Mesendoderm (in vitro differentiated cells): ENCODE measurements at regions not wholly inside any gene's neighbourhood (a gene's known extent, or its start where the extent isn't known, plus 50 kb on each side); places are given as distances from the start of the nearest gene placed in this dataset.

ENCODE experiments used
- DNase-seq: peaks from one replicate; pipeline ENCODE4 v3.0.0; 2013
- H2AK5ac ChIP-seq: 2 replicates; pipeline ENCODE4 v1.6.1; 2013; ENCODE audit warnings: low read length, inconsistent platforms
- H2BK120ac ChIP-seq: 2 replicates; pipeline ENCODE4 v1.6.1; 2013; ENCODE audit warnings: low read depth, mild to moderate bottlenecking, low read length, moderate library complexity, mixed read lengths
- H2BK15ac ChIP-seq: replicated peaks from 2 replicates; pipeline ENCODE4 v1.6.1; 2013; ENCODE audit warnings: low read depth, mild to moderate bottlenecking, moderate library complexity
- H2BK5ac ChIP-seq: 2 replicates; pipeline ENCODE4 v1.6.1; 2013; ENCODE audit warnings: low read length, inconsistent platforms
- H3K18ac ChIP-seq: 2 replicates; pipeline ENCODE4 v1.6.1; 2013; ENCODE audit warnings: mild to moderate bottlenecking, low read length, mixed read lengths
- H3K23ac ChIP-seq: one replicate; pipeline ENCODE4 v1.6.1; 2013; ENCODE audit warnings: low read length
- H3K27ac ChIP-seq: 2 replicates; pipeline ENCODE4 v1.5.1; 2013; ENCODE audit warnings: low read depth, mild to moderate bottlenecking, inconsistent platforms, low read length, moderate library complexity
- H3K27me3 ChIP-seq: 2 replicates; pipeline ENCODE4 v1.6.1; 2013; ENCODE audit warnings: low read length, control low read depth, mild to moderate bottlenecking, inconsistent platforms; ENCODE audit not compliant: insufficient read depth, poor library complexity
- H3K36me3 ChIP-seq: 2 replicates; pipeline ENCODE4 v1.6.1; 2013; ENCODE audit warnings: low read length, inconsistent platforms; ENCODE audit not compliant: control insufficient read depth, insufficient read depth
- H3K4ac ChIP-seq: one replicate; pipeline ENCODE4 v1.6.1; 2013; ENCODE audit warnings: low read depth, mild to moderate bottlenecking, low read length, moderate library complexity
- H3K4me1 ChIP-seq: 2 replicates; pipeline ENCODE4 v1.6.1; 2013; ENCODE audit warnings: low read depth, low read length, inconsistent platforms; ENCODE audit not compliant: control insufficient read depth
- H3K4me2 ChIP-seq: 2 replicates; pipeline ENCODE4 v1.6.1; 2013; ENCODE audit warnings: low read length
- H3K4me3 ChIP-seq: 2 replicates; pipeline ENCODE4 v1.5.1; 2013; ENCODE audit warnings: mild to moderate bottlenecking, low read length
- H3K56ac ChIP-seq: one replicate; pipeline ENCODE4 v1.6.1; 2013; ENCODE audit warnings: low read length
- H3K79me1 ChIP-seq: 2 replicates; pipeline ENCODE4 v1.6.1; 2013; ENCODE audit warnings: low read length, inconsistent platforms
- H3K79me2 ChIP-seq: 2 replicates; pipeline ENCODE4 v1.6.1; 2013; ENCODE audit warnings: mild to moderate bottlenecking, low read length; ENCODE audit not compliant: control insufficient read depth, insufficient read depth
- H3K9ac ChIP-seq: 2 replicates; pipeline ENCODE4 v1.6.1; 2013; ENCODE audit warnings: low read length, inconsistent platforms
- H4K5ac ChIP-seq: one replicate; pipeline ENCODE4 v1.6.1; 2013; ENCODE audit warnings: low read length
- H4K8ac ChIP-seq: one replicate; pipeline ENCODE4 v1.6.1; 2013; ENCODE audit warnings: low read depth, mild to moderate bottlenecking, control low read depth, low read length, moderate library complexity
- WGBS: extraction: QIAGEN DNeasy Blood & Tissue Kit; methylation state at CpG from one replicate; pipeline ENCODE4 v1.1.7; 2013; ENCODE audit warnings: low lambda C conversion rate, missing lambda C conversion rate; ENCODE audit not compliant: insufficient coverage; ENCODE audit errors: extremely low coverage; 5-methylcytosine and 5-hydroxymethylcytosine counted together

GRCh38 chr3:190229632-190230424 lies 92.4 kb downstream of the CLDN1 start:
- no peak overlapping the region for H3K18ac ChIP-seq

GRCh38 chr3:190227064-190227463 lies 95.2 kb downstream of the CLDN1 start:
- no peak overlapping the region for H3K9ac ChIP-seq
- no CpG with 5 or more reads among the region's 2 CpGs for WGBS

More at GRCh38 chr3:190229632-190230424, 92.4 kb downstream of the CLDN1 start:
- no peak overlapping the region for H4K5ac ChIP-seq
- H2BK5ac ChIP-seq: no peak overlapping the region
- H2AK5ac ChIP-seq: no peak overlapping the region
- 100% methylated on average over 1 of the region's 4 CpGs for WGBS
- DNase-seq: no peak
- no peak overlapping the region for H2BK15ac ChIP-seq
- no peak overlapping the region for H2BK120ac ChIP-seq
- H3K36me3 ChIP-seq: no peaks in the 10 kb centered on the region
- no peaks in the 10 kb centered on the region for H3K79me2 ChIP-seq
- H3K79me1 ChIP-seq: no peaks in the 10 kb centered on the region
- H3K4me3 ChIP-seq: no peak overlapping the region
- H3K27me3 ChIP-seq: no peaks in the 10 kb centered on the region
- H3K56ac ChIP-seq: no peak overlapping the region
- no peak overlapping the region for H3K23ac ChIP-seq
- H3K4me1 ChIP-seq: no peaks in the 10 kb centered on the region
- no peak overlapping the region for H3K9ac ChIP-seq
- H3K4me2 ChIP-seq: no peak overlapping the region
- no peak overlapping the region for H4K8ac ChIP-seq
- H3K4ac ChIP-seq: peak overlapping the region; percentile 16
- H3K27ac ChIP-seq: no peak overlapping the region

GRCh38 chr3:190224863-190225692 lies 97.2 kb downstream of the CLDN1 start:
- Histone ChIP-seq H2BK5ac (no peak overlapping the region), H4K8ac (no peak overlapping the region), H3K9ac (no peak overlapping the region), H3K23ac (no peak overlapping the region), H3K56ac (no peak overlapping the region), H3K79me1 (no peaks in the 10 kb centered on the region), H2BK15ac (no peak overlapping the region), H3K18ac (no peak overlapping the region), H3K27me3 (no peaks in the 10 kb centered on the region), H2BK120ac (no peak overlapping the region), H3K79me2 (no peaks in the 10 kb centered on the region), H3K27ac (no peak overlapping the region), H2AK5ac (no peak overlapping the region), H3K36me3 (no peaks in the 10 kb centered on the region), H3K4me2 (no peak overlapping the region), H3K4me1 (no peaks in the 10 kb centered on the region), H3K4ac (no peak overlapping the region), H3K4me3 (no peak overlapping the region), H4K5ac (no peak overlapping the region)
- peak; percentile 40 for DNase-seq
- WGBS: no CpG with 5 or more reads among the region's 4 CpGs

More at GRCh38 chr3:190227064-190227463, 95.2 kb downstream of the CLDN1 start:
- no peak overlapping the region for H4K8ac ChIP-seq
- H2AK5ac ChIP-seq: no peak overlapping the region
- no peak overlapping the region for H3K4me3 ChIP-seq
- no peaks in the 10 kb centered on the region for H3K79me1 ChIP-seq
- H2BK120ac ChIP-seq: no peak overlapping the region
- H3K27me3 ChIP-seq: no peaks in the 10 kb centered on the region
- no peaks in the 10 kb centered on the region for H3K36me3 ChIP-seq
- no peak overlapping the region for H2BK5ac ChIP-seq
- no peaks in the 10 kb centered on the region for H3K79me2 ChIP-seq
- H3K56ac ChIP-seq: no peak overlapping the region
- no peak overlapping the region for H3K23ac ChIP-seq
- no peak for DNase-seq
- H3K4me1 ChIP-seq: no peaks in the 10 kb centered on the region
- H4K5ac ChIP-seq: no peak overlapping the region
- H3K4me2 ChIP-seq: no peak overlapping the region
- no peak overlapping the region for H3K27ac ChIP-seq
- H3K18ac ChIP-seq: no peak overlapping the region
- H2BK15ac ChIP-seq: no peak overlapping the region
- no peak overlapping the region for H3K4ac ChIP-seq

DNA sequence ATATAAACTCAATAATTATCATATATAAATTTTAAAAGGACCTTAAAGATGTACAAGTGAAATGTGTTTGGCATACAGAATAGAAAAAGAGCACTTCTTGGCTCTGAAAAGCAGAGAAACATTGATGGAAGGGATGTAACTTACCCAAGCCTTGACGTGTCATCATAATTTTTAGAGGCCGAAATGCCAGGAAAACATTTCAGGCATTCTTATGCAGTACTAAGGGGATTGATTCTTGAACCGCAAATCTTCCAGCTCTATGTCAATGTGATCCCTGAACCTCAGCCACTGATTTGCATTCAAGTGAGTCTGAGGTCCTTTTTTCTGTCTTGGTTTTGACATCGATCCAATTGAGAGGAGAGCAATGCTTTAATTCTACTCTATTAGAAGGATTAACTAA lies 97.8 kb downstream of the CLDN1 start:
- Histone ChIP-seq H3K36me3 (no peaks in the 10 kb centered on the region), H2AK5ac (no peak overlapping the region), H2BK15ac (no peak overlapping the region), H2BK120ac (no peak overlapping the region), H3K4ac (no peak overlapping the region), H3K4me1 (no peaks in the 10 kb centered on the region), H3K9ac (no peak overlapping the region), H3K18ac (no peak overlapping the region), H4K5ac (no peak overlapping the region), H2BK5ac (no peak overlapping the region), H4K8ac (no peak overlapping the region), H3K4me2 (no peak overlapping the region), H3K4me3 (no peak overlapping the region), H3K56ac (no peak overlapping the region), H3K79me1 (no peaks in the 10 kb centered on the region), H3K23ac (no peak overlapping the region), H3K79me2 (no peaks in the 10 kb centered on the region), H3K27me3 (no peaks in the 10 kb centered on the region), H3K27ac (no peak overlapping the region)
- no peak for DNase-seq
- WGBS: no CpG with 5 or more reads among the region's 4 CpGs

DNA sequence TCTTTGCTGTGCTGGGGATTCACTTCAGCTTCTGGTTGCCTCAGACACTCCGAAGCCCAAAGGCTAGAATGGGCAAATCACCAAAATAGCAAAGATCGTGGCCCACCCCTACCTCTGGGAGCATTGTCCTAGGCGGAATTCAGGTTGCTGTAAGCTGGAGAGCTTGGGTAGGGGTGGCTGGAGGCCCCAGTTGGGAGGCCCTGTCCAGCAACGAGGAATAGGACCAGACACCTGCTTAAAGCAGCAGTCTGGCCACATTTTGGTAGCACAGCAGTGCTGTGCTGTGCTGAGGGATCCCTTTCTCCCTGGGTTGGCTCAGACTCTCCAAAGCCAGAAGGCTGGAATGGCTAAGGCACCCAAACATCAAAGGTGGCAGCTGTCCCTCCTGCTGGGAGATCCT lies 99.3 kb downstream of the CLDN1 start:
- Histone ChIP-seq H2BK5ac (no peak overlapping the region), H4K5ac (no peak overlapping the region), H2BK15ac (no peak overlapping the region), H3K4ac (no peak overlapping the region), H3K36me3 (no peaks in the 10 kb centered on the region), H2AK5ac (no peak overlapping the region), H2BK120ac (no peak overlapping the region), H3K4me3 (no peak overlapping the region), H3K79me2 (no peaks in the 10 kb centered on the region), H3K4me1 (no peaks in the 10 kb centered on the region), H3K27ac (no peak overlapping the region), H3K56ac (no peak overlapping the region), H3K27me3 (no peaks in the 10 kb centered on the region), H3K79me1 (no peaks in the 10 kb centered on the region), H4K8ac (no peak overlapping the region), H3K18ac (no peak overlapping the region), H3K23ac (no peak overlapping the region), H3K9ac (no peak overlapping the region), H3K4me2 (no peak overlapping the region)
- DNase-seq: no peak
- no CpG with 5 or more reads among the region's 4 CpGs for WGBS
